Esophagus mucosa (tissue), 1 donor: ENCODE measurements at regions not wholly inside any gene's neighbourhood (a gene's known extent, or its start where the extent isn't known, plus 50 kb on each side); places are given as distances from the start of the nearest gene placed in this dataset.
A peak's percentile ranks its signal among the peaks of the same experiment; 100 is the strongest.
"Not testable (repeated sequence)": the region's sequence is repeated elsewhere in the genome, so short reads cannot be mapped to it uniquely, and the experiment has no call there.

ENCODE experiments used
- ATAC-seq: fragments of 200-7000 bp; cut with Tn5 transposase; one replicate; pipeline ENCODE4 v1.9.1; 2020
- donor health status: DM: yes; HTN: yes; CAD: no.

DNA sequence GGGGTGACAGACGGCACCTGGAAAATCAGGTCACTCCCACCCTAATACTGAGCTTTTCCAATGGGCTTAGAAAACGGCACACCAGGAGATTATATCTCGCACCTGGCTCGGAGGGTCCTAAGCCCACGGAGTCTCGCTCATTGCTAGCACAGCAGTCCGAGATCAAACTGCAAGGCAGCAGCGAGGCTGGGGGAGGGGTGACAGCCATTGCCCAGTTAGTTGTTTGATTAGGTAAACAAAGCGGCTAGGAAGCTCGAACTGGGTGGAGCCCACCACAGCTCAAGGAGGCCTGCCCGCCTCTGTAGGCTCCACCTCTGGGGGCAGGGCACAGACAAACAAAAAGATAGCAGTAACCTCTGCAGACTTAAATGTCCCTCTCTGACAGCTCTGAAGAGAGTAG lies 260.9 kb downstream of the BLID start:
- ATAC-seq: not testable (repeated sequence)

DNA sequence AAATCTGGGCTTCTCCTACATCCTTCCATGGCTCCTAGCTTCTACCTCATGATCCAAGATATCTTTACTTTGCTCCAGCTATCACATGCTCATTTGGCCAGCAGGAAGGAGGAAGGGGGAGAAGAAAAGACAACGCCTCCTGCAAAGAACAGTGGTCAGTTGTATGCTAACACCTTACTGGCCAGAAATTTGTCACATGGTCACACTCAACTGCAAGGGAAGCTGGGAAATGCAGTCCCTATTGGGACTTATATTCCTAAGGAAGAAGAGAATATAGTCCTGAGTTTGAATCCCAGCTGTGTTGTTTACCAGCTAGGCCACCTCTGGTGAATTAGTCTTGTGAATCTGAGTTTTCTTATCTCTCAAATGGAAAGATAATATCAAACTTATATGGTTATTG lies 272.0 kb downstream of the BLID start:
- ATAC-seq: no peak

- ATAC-seq: no peak
Observed at GRCh38 chr11:121842192-121842585, 273.8 kb downstream of the BLID start.

GRCh38 chr11:121841487-121842191 lies 274.4 kb downstream of the BLID start:
- no peak for ATAC-seq

DNA sequence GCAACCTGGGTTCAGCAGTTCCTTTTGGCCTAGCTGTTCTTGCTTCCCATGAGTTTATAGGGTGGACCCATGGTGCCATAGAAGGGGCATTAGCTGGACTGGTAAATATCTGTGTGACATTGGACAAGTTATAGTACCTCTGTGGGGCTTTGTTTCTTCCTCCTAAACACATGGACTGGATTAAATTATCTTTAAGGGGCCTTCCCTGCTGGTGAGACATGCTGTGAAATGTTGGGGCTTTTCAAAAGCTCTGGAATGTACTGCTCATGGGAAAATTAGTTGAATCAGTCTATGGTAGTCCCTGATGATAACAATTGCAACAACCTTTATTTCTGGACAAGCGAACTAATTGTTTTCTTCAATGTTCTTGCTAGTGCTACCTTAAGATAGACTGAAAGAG lies 276.2 kb downstream of the BLID start:
- ATAC-seq: no peak

GRCh38 chr11:121838571-121838970 lies 277.4 kb downstream of the BLID start:
- no peak for ATAC-seq

GRCh38 chr11:121833970-121834369 lies 282.0 kb downstream of the BLID start:
- no peak for ATAC-seq

- no peak for ATAC-seq
Observed at GRCh38 chr11:121829159-121829643, 286.8 kb downstream of the BLID start.

DNA sequence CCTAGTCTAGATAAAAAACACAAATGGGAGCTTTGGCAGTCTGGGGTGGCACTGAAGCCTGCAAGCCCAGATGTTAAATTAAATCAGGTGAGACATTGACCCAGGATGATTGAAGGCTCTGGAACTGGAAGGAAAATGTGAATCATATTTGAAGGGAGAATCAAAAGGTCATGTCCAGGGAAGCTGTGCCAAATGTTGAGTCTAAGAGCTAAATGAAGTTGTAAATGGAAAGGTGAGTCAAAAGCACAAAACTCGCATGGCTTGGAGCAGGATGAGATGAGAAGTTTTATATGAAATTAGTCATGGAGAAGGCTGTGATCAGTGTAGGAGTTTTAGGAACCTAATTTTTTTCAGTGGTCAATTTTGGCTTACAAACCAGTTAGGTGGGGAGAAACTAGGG lies 301.1 kb downstream of the BLID start:
- no peak for ATAC-seq

- no peak for ATAC-seq
Observed at GRCh38 chr11:121814296-121814695, 301.7 kb downstream of the BLID start.

DNA sequence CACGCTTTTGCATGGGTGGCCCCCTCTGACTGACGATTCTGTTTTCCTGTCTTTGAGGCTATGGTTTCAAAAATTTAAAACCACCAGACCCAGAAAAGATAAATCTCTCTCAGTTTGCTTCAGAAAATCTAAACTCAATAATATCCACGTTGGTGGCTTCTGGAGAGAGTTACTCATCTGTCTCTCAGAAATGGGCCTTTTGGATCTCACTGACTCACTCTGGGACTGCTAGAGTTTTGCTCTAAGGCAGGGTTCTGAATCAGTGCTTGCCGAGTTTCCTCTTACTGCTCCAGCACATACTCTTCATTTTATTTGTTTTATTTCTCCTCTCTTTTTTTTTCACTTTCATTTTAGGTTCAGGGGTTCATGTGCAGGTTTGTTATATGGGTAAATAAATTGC lies 305.7 kb downstream of the BLID start:
- ATAC-seq: no peak

GRCh38 chr11:121808096-121808495 lies 307.9 kb downstream of the BLID start:
- no peak for ATAC-seq

- ATAC-seq: no peak
Observed at GRCh38 chr11:121807051-121807450, 309.0 kb downstream of the BLID start.

DNA sequence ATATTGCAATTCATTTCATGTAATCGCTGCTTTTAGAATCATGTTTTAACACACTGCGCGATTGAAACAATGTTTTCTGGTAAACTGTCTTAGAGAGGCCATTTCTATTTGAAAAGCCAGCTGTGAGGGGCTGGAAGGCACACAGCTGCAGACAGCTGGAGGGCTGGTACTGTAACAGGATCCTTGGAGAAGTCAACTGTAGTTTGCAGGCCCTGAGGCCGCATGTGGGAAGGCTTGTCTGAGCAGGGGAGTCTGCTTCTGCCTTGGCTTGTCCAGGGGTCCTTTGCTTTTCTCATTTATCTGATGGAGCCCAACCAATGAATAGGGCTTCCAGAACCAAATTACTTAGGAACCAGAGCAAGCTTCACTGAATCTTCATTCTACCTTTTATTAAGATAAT lies 313.5 kb downstream of the BLID start:
- no peak for ATAC-seq

DNA sequence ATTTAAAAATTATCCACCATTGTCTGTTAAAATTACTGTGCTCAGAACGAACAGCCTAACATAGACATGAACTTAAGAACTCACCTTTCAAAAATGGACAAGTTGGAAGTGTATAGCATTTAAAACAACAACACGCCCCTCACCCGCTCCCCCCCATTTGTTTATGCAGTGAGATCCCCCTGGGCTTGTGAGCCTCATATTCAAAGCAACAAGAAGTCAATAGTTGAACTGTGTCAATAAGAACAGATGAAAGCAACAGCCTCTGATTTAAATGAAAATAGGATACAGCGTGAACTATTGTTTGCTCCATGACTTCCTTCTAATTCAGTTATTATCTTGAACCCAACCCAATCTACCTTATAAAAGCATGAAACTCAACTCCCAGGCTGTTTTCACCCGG lies 314.2 kb downstream of the BLID start:
- no peak for ATAC-seq

DNA sequence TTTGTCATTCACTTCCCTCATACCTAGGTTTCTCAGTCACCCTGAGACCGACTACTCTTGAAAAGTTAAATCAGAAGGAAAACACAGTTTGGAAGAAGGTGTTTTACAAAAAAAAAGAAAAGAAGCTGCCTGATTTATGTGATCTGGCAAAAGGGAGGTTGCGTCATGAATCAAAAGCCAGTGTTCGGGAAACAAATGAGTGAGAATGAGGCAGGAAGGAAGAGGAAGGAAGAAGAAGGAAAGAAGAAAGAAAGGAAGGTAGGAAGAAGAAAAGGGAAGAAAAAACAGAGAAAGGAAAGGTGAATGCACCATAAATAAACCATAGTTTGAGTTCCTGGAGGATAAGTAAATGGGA lies 314.6 kb downstream of the BLID start:
- ATAC-seq: no peak

DNA sequence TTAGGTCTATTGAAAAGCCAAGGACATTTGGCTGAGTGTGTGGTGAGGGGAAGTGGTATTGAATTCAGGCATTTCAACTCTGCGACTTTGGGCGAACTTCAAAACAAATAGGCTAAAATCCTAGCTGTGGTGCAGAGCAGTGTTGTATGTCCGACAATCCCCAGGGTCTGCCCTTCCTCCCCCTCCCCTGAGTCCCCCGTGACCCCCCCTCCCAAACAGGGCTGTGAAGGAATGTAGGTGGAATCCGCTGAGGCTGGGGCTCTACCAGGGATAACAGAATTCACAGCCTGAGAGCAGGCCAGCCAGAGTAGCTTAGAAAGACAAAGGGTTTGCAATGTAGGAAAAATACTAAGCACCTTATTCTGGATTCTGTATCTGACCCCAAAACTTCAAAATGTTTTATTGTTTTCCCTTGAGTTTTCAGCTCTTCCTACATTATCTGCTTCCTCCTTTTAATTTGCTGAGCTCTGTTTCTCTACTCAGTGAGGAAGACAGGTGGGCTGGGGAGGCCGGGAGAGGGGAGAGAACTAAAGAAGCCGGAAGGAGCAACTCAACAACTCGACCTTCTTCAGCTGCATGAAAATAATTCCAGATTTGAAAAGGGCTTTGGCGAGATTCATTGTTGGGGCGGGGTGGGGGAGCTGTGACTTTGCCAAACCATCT lies 315.2 kb downstream of the BLID start:
- ATAC-seq: no peak

DNA sequence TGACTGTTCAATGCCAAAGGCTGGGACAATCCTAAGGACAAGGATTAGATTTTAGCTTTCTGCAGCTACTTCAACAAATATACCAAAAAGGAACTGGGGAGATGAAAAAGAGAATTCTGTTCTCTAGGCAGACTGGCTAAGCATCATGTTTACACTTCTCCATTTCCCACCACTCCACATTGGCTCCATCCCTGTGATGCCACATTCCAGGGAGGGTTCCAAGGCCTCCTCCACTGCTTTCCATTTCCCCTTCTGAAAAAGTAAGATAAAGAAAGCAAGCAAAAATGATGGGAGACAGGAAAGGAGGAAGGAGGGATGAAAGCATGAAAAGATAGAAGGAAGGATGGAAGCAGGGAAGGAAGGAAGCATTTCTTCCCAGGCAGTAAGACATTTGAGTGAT lies 315.8 kb downstream of the BLID start:
- no peak for ATAC-seq

GRCh38 chr11:121797496-121797895 lies 318.5 kb downstream of the BLID start:
- no peak for ATAC-seq

- ATAC-seq: no peak
Observed at GRCh38 chr11:121795174-121795573, 320.8 kb downstream of the BLID start.

DNA sequence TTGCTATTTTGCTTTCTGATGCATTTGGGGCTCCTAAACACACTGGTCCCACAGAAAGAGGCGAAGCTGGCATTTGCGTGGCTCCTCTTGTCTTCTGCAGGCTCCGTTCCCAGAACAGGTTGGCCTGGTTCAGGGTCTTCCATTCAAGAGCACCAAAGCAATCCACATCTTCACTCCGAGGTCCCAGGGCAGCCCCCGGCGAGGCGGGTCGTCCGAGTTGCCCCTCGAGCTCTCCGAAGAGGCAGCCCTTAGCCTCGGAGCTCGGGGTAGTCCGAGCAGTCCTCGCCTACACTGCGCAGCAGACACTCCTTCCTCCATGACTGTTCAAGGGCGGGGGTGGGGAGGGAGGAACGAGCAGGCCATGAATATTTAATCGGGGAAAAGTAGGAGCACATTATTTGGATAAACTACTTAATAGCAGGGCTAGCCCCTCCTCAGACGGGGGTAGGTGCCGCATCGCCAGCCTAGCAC lies 321.3 kb downstream of the BLID start:
- no peak for ATAC-seq

- ATAC-seq: no peak
Observed at GRCh38 chr11:121793916-121794315, 322.1 kb downstream of the BLID start.

DNA sequence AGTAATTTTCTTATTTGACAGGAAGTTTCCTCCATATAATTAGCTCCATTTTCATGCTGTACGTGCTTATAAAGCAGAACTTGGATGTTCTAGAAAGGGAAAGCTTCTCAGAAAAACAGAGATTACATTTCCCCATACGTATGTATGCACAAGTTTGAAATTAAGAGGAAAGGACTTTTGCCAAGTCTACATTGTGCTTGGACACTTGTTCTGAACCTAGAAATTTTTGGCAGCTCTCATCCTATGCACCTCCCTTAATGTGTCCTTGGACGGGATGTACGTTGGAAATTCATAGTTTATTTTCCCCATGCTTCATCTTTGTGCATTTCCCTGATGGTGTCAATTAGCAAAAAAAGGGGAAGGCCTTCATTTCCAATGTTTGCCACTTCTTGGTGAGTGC lies 322.7 kb downstream of the BLID start:
- ATAC-seq: no peak

DNA sequence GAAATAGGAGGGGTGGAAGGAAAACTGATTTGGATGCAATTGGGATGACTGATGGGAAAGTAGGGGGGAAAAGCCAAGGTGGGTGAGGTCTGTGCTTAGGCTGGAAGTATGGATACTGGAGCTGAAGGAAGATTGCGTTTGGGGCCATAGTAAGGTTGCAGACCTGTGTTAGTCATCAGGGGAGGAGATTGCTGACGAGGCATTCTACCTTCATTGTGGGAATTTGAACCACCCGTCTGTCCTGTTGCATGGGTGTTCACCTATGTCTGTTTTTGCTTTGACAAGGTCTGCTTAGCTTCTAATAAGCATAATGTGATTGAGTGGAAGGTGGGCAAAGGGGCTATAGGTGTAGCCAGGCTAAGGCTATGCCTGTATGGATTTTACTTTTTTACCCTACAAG lies 323.8 kb downstream of the BLID start:
- peak; percentile 59 for ATAC-seq

DNA sequence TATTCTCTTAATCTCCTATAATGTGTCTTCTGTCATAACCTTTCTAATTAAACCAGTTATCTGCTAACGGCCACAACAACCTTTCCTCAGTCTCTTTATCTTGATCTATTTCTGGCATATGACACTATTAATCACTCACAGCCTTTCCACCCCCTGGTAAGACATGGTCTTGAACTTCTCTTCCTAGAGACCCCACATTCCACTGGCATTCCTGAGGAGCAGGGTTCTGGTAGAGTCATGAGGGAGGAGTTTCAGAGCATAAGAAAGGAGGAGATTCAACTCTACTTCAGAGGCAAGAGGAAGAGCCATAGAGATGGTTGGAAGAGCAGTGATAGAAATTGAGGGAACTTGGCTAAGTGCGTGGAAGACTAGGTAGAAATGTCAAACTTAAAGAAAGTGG lies 325.6 kb downstream of the BLID start:
- ATAC-seq: no peak
